ENCODE measurements at regions not wholly inside any gene's neighbourhood (a gene's known extent, or its start where the extent isn't known, plus 50 kb on each side); places are given as distances from the start of the nearest gene placed in this dataset.
"Not testable (repeated sequence)": the region's sequence is repeated elsewhere in the genome, so short reads cannot be mapped to it uniquely, and the experiment has no call there.

- no peak for DNase-seq
Observed at GRCh38 chr11:135009125-135009524, 597.1 kb upstream of the B3GAT1 start.

- DNase-seq = no peak
Observed at GRCh38 chr11:135008412-135008811, 596.4 kb upstream of the B3GAT1 start.

GRCh38 chr11:135008001-135008405, 596.0 kb upstream of the B3GAT1 start:
- DNase-seq = no peak

GRCh38 chr11:135006800-135007199, 594.8 kb upstream of the B3GAT1 start:
- DNase-seq = no peak

- no peak for DNase-seq
Observed at GRCh38 chr11:135004495-135004894, 592.5 kb upstream of the B3GAT1 start.

GRCh38 chr11:135002236-135002635, 590.2 kb upstream of the B3GAT1 start:
- no peak for DNase-seq

- DNase-seq = no peak
Observed at GRCh38 chr11:135001581-135001980, 589.5 kb upstream of the B3GAT1 start.

- not testable (repeated sequence) for DNase-seq
Observed at GRCh38 chr11:135001065-135001464, 589.0 kb upstream of the B3GAT1 start.

- DNase-seq = no peak
Observed at GRCh38 chr11:134999590-134999989, 587.5 kb upstream of the B3GAT1 start.

GRCh38 chr11:134997652-134998320, 585.7 kb upstream of the B3GAT1 start:
- no peak for DNase-seq

GRCh38 chr11:134995741-134996140, 583.7 kb upstream of the B3GAT1 start:
- DNase-seq = no peak

- no peak for DNase-seq
Observed at GRCh38 chr11:134994431-134994830, 582.4 kb upstream of the B3GAT1 start.

GRCh38 chr11:134993691-134994243, 581.7 kb upstream of the B3GAT1 start:
- DNase-seq = no peak

- peak; percentile 82 for DNase-seq
Observed at GRCh38 chr11:134992981-134993380, 580.9 kb upstream of the B3GAT1 start.

GRCh38 chr11:134988495-134988894, 576.5 kb upstream of the B3GAT1 start:
- DNase-seq = no peak

GRCh38 chr11:134987822-134988221, 575.8 kb upstream of the B3GAT1 start:
- DNase-seq = no peak

GRCh38 chr11:134987223-134987768, 575.3 kb upstream of the B3GAT1 start:
- no peak for DNase-seq

- DNase-seq = no peak
Observed at GRCh38 chr11:134984421-134984820, 572.4 kb upstream of the B3GAT1 start.

GRCh38 chr11:134982432-134982831, 570.4 kb upstream of the B3GAT1 start:
- DNase-seq = not testable (repeated sequence)

GRCh38 chr11:134981835-134982234, 569.8 kb upstream of the B3GAT1 start:
- DNase-seq = no peak

GRCh38 chr11:134980819-134981710, 569.0 kb upstream of the B3GAT1 start:
- DNase-seq = no peak

- DNase-seq = not testable (repeated sequence)
Observed at GRCh38 chr11:134979089-134979457, 567.0 kb upstream of the B3GAT1 start.

GRCh38 chr11:134978388-134979088, 566.5 kb upstream of the B3GAT1 start:
- DNase-seq = no peak

Measured in NCI-H774 (cell line).